ENCODE measurements at regions not wholly inside any gene's neighbourhood (a gene's known extent, or its start where the extent isn't known, plus 50 kb on each side); places are given as distances from the start of the nearest gene placed in this dataset.
A peak's percentile ranks its signal among the peaks of the same experiment; 100 is the strongest.
"Not testable (repeated sequence)": the region's sequence is repeated elsewhere in the genome, so short reads cannot be mapped to it uniquely, and the experiment has no call there.

GRCh38 chr5:174916227-174916626 lies 191.8 kb downstream of the MSX2 start:
- DNase-seq (ENCODE audit: low spot score): no peak

- no peak for DNase-seq (ENCODE audit: low spot score)
These were observed 186.7 kb downstream of the MSX2 start for GRCh38 chr5:174911118-174911517.

GRCh38 chr5:174910245-174910737 lies 185.9 kb downstream of the MSX2 start:
- peak; percentile 82 for DNase-seq (ENCODE audit: low spot score)

- no peak for DNase-seq (ENCODE audit: low spot score)
These were observed 178.9 kb downstream of the MSX2 start for GRCh38 chr5:174903172-174903732.

GRCh38 chr5:174901336-174901735 lies 177.0 kb downstream of the MSX2 start:
- DNase-seq (ENCODE audit: low spot score): no peak

GRCh38 chr5:174900240-174900865 lies 176.0 kb downstream of the MSX2 start:
- no peak for DNase-seq (ENCODE audit: low spot score)

- DNase-seq (ENCODE audit: low spot score): no peak
These were observed 173.0 kb downstream of the MSX2 start for GRCh38 chr5:174897281-174897950.

GRCh38 chr5:174895360-174895759 lies 171.0 kb downstream of the MSX2 start:
- DNase-seq (ENCODE audit: low spot score): no peak

- no peak for DNase-seq (ENCODE audit: low spot score)
These were observed 168.4 kb downstream of the MSX2 start for GRCh38 chr5:174892742-174893141.

GRCh38 chr5:174880412-174881200 lies 156.2 kb downstream of the MSX2 start:
- DNase-seq (ENCODE audit: low spot score): not testable (repeated sequence)

GRCh38 chr5:174877987-174878386 lies 153.6 kb downstream of the MSX2 start:
- no peak for DNase-seq (ENCODE audit: low spot score)

GRCh38 chr5:174872271-174872670 lies 147.9 kb downstream of the MSX2 start:
- DNase-seq (ENCODE audit: low spot score): no peak

GRCh38 chr5:174852143-174852542 lies 127.8 kb downstream of the MSX2 start:
- no peak for DNase-seq (ENCODE audit: low spot score)

- DNase-seq (ENCODE audit: low spot score): no peak
These were observed 126.3 kb downstream of the MSX2 start for GRCh38 chr5:174850565-174851169.

- no peak for DNase-seq (ENCODE audit: low spot score)
These were observed 125.0 kb downstream of the MSX2 start for GRCh38 chr5:174849426-174849825.

GRCh38 chr5:174844971-174845370 lies 120.6 kb downstream of the MSX2 start:
- no peak for DNase-seq (ENCODE audit: low spot score)

- DNase-seq (ENCODE audit: low spot score): no peak
These were observed 119.2 kb downstream of the MSX2 start for GRCh38 chr5:174843263-174844250.

- no peak for DNase-seq (ENCODE audit: low spot score)
These were observed 116.1 kb downstream of the MSX2 start for GRCh38 chr5:174840435-174840834.

- no peak for DNase-seq (ENCODE audit: low spot score)
These were observed 114.8 kb downstream of the MSX2 start for GRCh38 chr5:174839196-174839595.

GRCh38 chr5:174837919-174838902 lies 113.8 kb downstream of the MSX2 start:
- DNase-seq (ENCODE audit: low spot score): no peak
